HG02943 (cell line): ENCODE measurements at regions not wholly inside any gene's neighbourhood (a gene's known extent, or its start where the extent isn't known, plus 50 kb on each side); places are given as distances from the start of the nearest gene placed in this dataset.
"Not testable (repeated sequence)": the region's sequence is repeated elsewhere in the genome, so short reads cannot be mapped to it uniquely, and the experiment has no call there.

Experiments
- ATAC-seq: cut with Tn5 transposase; IDR thresholded peaks from one replicate; pipeline ENCODE4 v1.9.1; 2021; ENCODE audit warnings: mild to moderate bottlenecking, low read depth, moderate library complexity; ENCODE audit not compliant: unreplicated experiment

- no peak for ATAC-seq
These were observed 78.0 kb upstream of the AFDN start for GRCh38 chr6:167748458-167749379.

GRCh38 chr6:167750956-167751358 is 75.8 kb upstream of the AFDN start:
- no peak for ATAC-seq

- no peak for ATAC-seq
These were observed 75.1 kb upstream of the AFDN start for GRCh38 chr6:167751579-167752115.

- ATAC-seq: not testable (repeated sequence)
These were observed 73.4 kb upstream of the AFDN start for GRCh38 chr6:167753281-167753680.

- no peak for ATAC-seq
These were observed 72.0 kb upstream of the AFDN start for GRCh38 chr6:167754691-167755090.

- no peak for ATAC-seq
These were observed 71.2 kb upstream of the AFDN start for GRCh38 chr6:167755461-167755860.

GRCh38 chr6:167756597-167756996 is 70.1 kb upstream of the AFDN start:
- ATAC-seq: no peak

- ATAC-seq: no peak
These were observed 69.5 kb upstream of the AFDN start for GRCh38 chr6:167757249-167757648.

- ATAC-seq: no peak
These were observed 68.9 kb upstream of the AFDN start for GRCh38 chr6:167757821-167758220.

GRCh38 chr6:167758309-167759023 is 68.2 kb upstream of the AFDN start:
- ATAC-seq: no peak

- no peak for ATAC-seq
These were observed 67.5 kb upstream of the AFDN start for GRCh38 chr6:167759206-167759605.

- no peak for ATAC-seq
These were observed 66.8 kb upstream of the AFDN start for GRCh38 chr6:167759912-167760311.

GRCh38 chr6:167760979-167761793 is 65.5 kb upstream of the AFDN start:
- no peak for ATAC-seq

GRCh38 chr6:167761794-167762258 is 64.9 kb upstream of the AFDN start:
- no peak for ATAC-seq

GRCh38 chr6:167762259-167762962 is 64.3 kb upstream of the AFDN start:
- no peak for ATAC-seq

GRCh38 chr6:167763056-167763944 is 63.4 kb upstream of the AFDN start:
- no peak for ATAC-seq

GRCh38 chr6:167764215-167764614 is 62.5 kb upstream of the AFDN start:
- no peak for ATAC-seq

- ATAC-seq: no peak
These were observed 61.8 kb upstream of the AFDN start for GRCh38 chr6:167764713-167765479.
